ENCODE measurements at regions not wholly inside any gene's neighbourhood (a gene's known extent, or its start where the extent isn't known, plus 50 kb on each side); places are given as distances from the start of the nearest gene placed in this dataset.

DNA sequence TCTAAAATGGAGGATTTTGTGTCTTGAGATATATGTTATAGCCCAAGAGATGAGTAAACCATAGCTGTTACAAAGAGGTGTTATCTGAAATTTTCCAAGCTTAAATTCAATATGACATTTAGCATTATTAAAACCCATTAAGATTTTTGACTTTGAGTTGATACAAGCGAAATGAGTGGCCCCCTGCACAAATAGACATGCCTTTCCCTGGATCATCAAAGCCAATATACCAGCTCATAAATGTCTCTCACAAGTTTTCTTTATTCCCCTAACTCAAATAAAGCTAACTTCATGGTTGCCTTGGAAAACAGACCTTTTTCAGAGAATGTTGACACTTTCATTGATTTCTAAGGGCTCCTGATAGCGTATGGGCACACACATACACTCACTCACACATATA is 55.5 kb upstream of the TIAM1 start:
- TF ChIP-seq, protein P1, sequence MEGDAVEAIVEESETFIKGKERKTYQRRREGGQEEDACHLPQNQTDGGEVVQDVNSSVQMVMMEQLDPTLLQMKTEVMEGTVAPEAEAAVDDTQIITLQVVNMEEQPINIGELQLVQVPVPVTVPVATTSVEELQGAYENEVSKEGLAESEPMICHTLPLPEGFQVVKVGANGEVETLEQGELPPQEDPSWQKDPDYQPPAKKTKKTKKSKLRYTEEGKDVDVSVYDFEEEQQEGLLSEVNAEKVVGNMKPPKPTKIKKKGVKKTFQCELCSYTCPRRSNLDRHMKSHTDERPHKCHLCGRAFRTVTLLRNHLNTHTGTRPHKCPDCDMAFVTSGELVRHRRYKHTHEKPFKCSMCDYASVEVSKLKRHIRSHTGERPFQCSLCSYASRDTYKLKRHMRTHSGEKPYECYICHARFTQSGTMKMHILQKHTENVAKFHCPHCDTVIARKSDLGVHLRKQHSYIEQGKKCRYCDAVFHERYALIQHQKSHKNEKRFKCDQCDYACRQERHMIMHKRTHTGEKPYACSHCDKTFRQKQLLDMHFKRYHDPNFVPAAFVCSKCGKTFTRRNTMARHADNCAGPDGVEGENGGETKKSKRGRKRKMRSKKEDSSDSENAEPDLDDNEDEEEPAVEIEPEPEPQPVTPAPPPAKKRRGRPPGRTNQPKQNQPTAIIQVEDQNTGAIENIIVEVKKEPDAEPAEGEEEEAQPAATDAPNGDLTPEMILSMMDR (IDR thresholded peaks at IDR 0.05; ENCODE audit: low read depth, low read length, poor library complexity, severe bottlenecking), result no peak
- TF ChIP-seq EZH2phosphoT487 (IDR thresholded peaks at IDR 0.05; ENCODE audit: borderline replicate concordance, low read length), result no peak
